ENCODE measurements at regions not wholly inside any gene's neighbourhood (a gene's known extent, or its start where the extent isn't known, plus 50 kb on each side); places are given as distances from the start of the nearest gene placed in this dataset.
"Not testable (repeated sequence)": the region's sequence is repeated elsewhere in the genome, so short reads cannot be mapped to it uniquely, and the experiment has no call there.

- H3K4me3 ChIP-seq (ENCODE audit: low read length), result no peak overlapping the region
Observed at GRCh38 chr6:131443014-131443413, 130.0 kb upstream of the ARG1 start.

GRCh38 chr6:131443514-131443913, 129.5 kb upstream of the ARG1 start:
- no peak for TF ChIP-seq CTCF (conservative IDR thresholded peaks at IDR 0.05; ENCODE audit: low read depth, low read length)
- H3K4me3 ChIP-seq (ENCODE audit: low read length), result no peak overlapping the region
- DNase-seq (ENCODE audit: low read depth), result no peak

More at GRCh38 chr6:131443014-131443413, 130.0 kb upstream of the ARG1 start:
- no peak for DNase-seq (ENCODE audit: low read depth)
- TF ChIP-seq CTCF (conservative IDR thresholded peaks at IDR 0.05; ENCODE audit: low read depth, low read length), result no peak

DNA sequence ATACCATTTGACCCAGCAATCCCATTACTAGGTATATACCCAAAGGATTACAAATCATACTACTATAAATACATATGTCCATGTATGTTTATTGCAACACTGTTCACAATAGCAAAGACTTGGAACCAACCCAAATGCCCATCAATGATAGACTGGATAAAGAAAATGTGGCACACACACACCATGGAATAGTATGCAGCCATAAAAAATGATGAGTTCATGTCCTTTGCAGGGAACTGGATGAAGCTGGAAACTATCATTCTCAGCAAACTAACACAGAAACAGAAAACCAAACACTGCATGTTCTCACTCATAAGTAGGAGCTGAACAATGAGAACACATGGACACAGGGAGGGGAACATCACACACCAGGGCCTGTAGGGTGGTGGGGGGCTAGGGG, 127.7 kb upstream of the ARG1 start:
- H3K4me3 ChIP-seq (ENCODE audit: low read length); DNase-seq (ENCODE audit: low read depth): not testable (repeated sequence)

- no peak for TF ChIP-seq CTCF (conservative IDR thresholded peaks at IDR 0.05; ENCODE audit: low read depth, low read length)
- no peak for DNase-seq (ENCODE audit: low read depth)
- H3K4me3 ChIP-seq (ENCODE audit: low read length), result no peak overlapping the region
Observed at GRCh38 chr6:131450861-131451260, 122.2 kb upstream of the ARG1 start.

- TF ChIP-seq CTCF (conservative IDR thresholded peaks at IDR 0.05; ENCODE audit: low read depth, low read length), result no peak
- DNase-seq (ENCODE audit: low read depth), result no peak
- H3K4me3 ChIP-seq (ENCODE audit: low read length), result no peak overlapping the region
Observed at GRCh38 chr6:131451321-131452144, 121.5 kb upstream of the ARG1 start.

GRCh38 chr6:131453803-131454202, 119.2 kb upstream of the ARG1 start:
- no peak overlapping the region for H3K4me3 ChIP-seq (ENCODE audit: low read length)
- no peak for DNase-seq (ENCODE audit: low read depth)
- no peak for TF ChIP-seq CTCF (conservative IDR thresholded peaks at IDR 0.05; ENCODE audit: low read depth, low read length)

DNA sequence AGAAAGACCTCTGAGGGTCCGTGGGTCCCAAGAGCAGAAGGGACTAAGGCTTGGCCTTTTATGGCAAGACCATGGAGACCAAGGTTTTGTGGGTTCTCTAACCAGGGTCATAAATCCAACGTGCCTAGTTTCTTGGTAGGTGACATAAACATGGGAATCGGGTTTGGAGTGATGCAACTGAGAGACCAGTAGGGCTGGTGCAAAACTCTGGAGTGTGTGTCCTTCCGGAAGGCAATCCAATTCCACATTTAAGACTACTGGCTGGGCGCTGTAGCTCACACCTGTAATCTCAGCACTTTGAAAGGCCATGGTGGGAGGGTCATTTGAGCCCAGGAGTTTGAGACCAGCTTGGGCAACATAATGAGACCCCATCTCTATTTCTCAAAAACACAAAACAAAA, 116.5 kb upstream of the ARG1 start:
- no peak for DNase-seq (ENCODE audit: low read depth)
- TF ChIP-seq CTCF (conservative IDR thresholded peaks at IDR 0.05; ENCODE audit: low read depth, low read length), result no peak
- H3K4me3 ChIP-seq (ENCODE audit: low read length), result no peak overlapping the region
